Adrenal gland (tissue), 9 donors: ENCODE measurements at regions not wholly inside any gene's neighbourhood (a gene's known extent, or its start where the extent isn't known, plus 50 kb on each side); places are given as distances from the start of the nearest gene placed in this dataset.

Experiments
- DNase-seq, 7 donors: peaks; one replicate each; pipeline ENCODE4 v3.0.0-alpha.2; 2019 to 2020
- H3K27ac ChIP-seq, 5 donors: fragments of 200-600 bp; sonication (generic) in 4 of 5; 1 replicate in 3 of 5; 2 replicates in 2 of 5; pipeline versions ENCODE4 v1.5.1 to v1.8.0; 2016 to 2020; ENCODE audit warnings: mild to moderate bottlenecking in 1 of 5
- H3K27me3 ChIP-seq: fragments of 200-600 bp; 2 replicates; pipeline ENCODE4 v1.8.0; 2021
- H3K36me3 ChIP-seq, 2 donors: fragments of 200-600 bp; replicated peaks in 1 of 2; 1 replicate in 1 of 2; 2 replicates in 1 of 2; pipeline versions ENCODE4 v1.5.1 to v1.8.0; 2018 to 2022
- H3K4me1 ChIP-seq, 2 donors: fragments of 200-600 bp; replicated peaks in 1 of 2; 1 replicate in 1 of 2; 2 replicates in 1 of 2; pipeline versions ENCODE4 v1.5.1 to v1.8.0; 2018 to 2021
- H3K4me3 ChIP-seq, 4 donors: fragments of 200-600 bp; sonication (generic) in 3 of 4; one replicate each; pipeline ENCODE4 v1.5.1; 2016 to 2018
- H3K9me3 ChIP-seq, 3 donors: fragments of 200-600 bp; sonication (generic) in 1 of 3; replicated peaks in 1 of 3; 1 replicate in 2 of 3; 2 replicates in 1 of 3; pipeline versions ENCODE4 v1.5.1 to v1.8.0; 2016 to 2021
- POLR2A ChIP-seq, 2 donors: fragments of 450-650 bp; IDR thresholded peaks; one replicate each; pipeline ENCODE4 v1.6.1; 2017; ENCODE audit warnings: antibody characterized with exemption in 2 of 2, mild to moderate bottlenecking in 2 of 2, moderate library complexity in 1 of 2
- WGBS, 4 donors: extraction: QIAGEN DNeasy Blood & Tissue Kit in 2 of 4; methylation state at CpG; one replicate each; pipeline versions ENCODE4 v1.1.5 to v1.1.7; 2013 to 2017; 5-methylcytosine and 5-hydroxymethylcytosine counted together
- intact Hi-C, 2 donors: fragments of 100-400 bp; cut with DNase I; formaldehyde crosslinking; loops; one replicate each; pipeline versions ENCODE4 v1.14.1 to v1.15.0; 2022 to 2023
- TF ChIP-seq, protein P1 (sequence below), 6 experiments: fragments of 450-650 bp in 4 of 6; fragments of 200-600 bp in 2 of 6; sonication (generic) in 1 of 6; IDR thresholded peaks; 1 replicate in 5 of 6; 2 replicates in 1 of 6; pipeline versions ENCODE4 v1.5.1 to v1.8.0; 2016 to 2021; ENCODE audit warnings: antibody characterized with exemption in 6 of 6, mild to moderate bottlenecking in 2 of 6, moderate library complexity in 1 of 6
- donor health status: healthy with polysubstance abuse.
- donor health status: Bipolar disorder and iron deficiency.
- donor health status: DM: yes; HTN: yes; CAD: no.
- donor health status: DM: no; HTN: no; CAD: no.
- donor health status: DM: no; HTN: no; CAD: no.

DNA sequence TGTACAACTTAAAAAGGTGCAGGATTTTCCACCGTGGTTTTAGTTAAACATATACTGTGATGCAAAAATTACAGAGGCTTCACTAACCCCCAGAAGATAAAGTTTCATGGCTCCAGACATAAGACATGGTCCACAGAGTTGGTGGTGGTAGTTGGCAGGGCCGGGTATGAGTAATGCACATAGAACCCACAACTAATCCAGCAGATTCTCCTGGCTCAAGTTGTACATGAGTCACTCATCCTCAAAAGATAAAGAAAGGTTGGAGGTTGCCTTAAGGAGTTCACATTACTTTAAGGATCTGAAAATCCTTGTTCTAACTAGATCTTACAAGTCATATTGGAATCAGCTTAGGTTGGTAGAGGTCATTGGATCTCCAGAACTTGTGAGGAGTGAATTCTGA is 98.3 kb upstream of the ZBTB20 start:
- 75 to 95% (median 87%) methylated on average over 2 of the region's 2 CpGs for WGBS, 4 donors
- no peak overlapping the region for H3K27ac ChIP-seq
- DNase-seq, result peak in 2 of 7 donors; percentile 17 to 28
- TF ChIP-seq, protein P1, sequence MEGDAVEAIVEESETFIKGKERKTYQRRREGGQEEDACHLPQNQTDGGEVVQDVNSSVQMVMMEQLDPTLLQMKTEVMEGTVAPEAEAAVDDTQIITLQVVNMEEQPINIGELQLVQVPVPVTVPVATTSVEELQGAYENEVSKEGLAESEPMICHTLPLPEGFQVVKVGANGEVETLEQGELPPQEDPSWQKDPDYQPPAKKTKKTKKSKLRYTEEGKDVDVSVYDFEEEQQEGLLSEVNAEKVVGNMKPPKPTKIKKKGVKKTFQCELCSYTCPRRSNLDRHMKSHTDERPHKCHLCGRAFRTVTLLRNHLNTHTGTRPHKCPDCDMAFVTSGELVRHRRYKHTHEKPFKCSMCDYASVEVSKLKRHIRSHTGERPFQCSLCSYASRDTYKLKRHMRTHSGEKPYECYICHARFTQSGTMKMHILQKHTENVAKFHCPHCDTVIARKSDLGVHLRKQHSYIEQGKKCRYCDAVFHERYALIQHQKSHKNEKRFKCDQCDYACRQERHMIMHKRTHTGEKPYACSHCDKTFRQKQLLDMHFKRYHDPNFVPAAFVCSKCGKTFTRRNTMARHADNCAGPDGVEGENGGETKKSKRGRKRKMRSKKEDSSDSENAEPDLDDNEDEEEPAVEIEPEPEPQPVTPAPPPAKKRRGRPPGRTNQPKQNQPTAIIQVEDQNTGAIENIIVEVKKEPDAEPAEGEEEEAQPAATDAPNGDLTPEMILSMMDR (IDR thresholded peaks at IDR 0.05), result no peak
- no peak for TF ChIP-seq POLR2A (IDR thresholded peaks at IDR 0.05)
- H3K9me3 ChIP-seq, result no peaks in the 10 kb centered on the region
- intact Hi-C loops, result no loop called here
- H3K4me3 ChIP-seq, result no peak overlapping the region
- no peaks in the 10 kb centered on the region for H3K4me1 ChIP-seq
- no peaks in the 10 kb centered on the region for H3K36me3 ChIP-seq
- H3K27me3 ChIP-seq, result no peaks in the 10 kb centered on the region

GRCh38 chr3:115245899-115246298 is 98.8 kb upstream of the ZBTB20 start:
- no peak for DNase-seq
- H3K36me3 ChIP-seq, result no peaks in the 10 kb centered on the region
- no peak overlapping the region for H3K27ac ChIP-seq
- TF ChIP-seq, protein P1 (IDR thresholded peaks at IDR 0.05), result no peak
- TF ChIP-seq POLR2A (IDR thresholded peaks at IDR 0.05), result no peak
- no peak overlapping the region for H3K4me3 ChIP-seq
- no peaks in the 10 kb centered on the region for H3K27me3 ChIP-seq
- intact Hi-C loops, result no loop called here
- whole genome bisulfite sequencing, 4 donors, result 95 to 100% (median 98%) methylated on average over 3 of the region's 3 CpGs
- H3K4me1 ChIP-seq, result no peaks in the 10 kb centered on the region
- H3K9me3 ChIP-seq, result no peaks in the 10 kb centered on the region

DNA sequence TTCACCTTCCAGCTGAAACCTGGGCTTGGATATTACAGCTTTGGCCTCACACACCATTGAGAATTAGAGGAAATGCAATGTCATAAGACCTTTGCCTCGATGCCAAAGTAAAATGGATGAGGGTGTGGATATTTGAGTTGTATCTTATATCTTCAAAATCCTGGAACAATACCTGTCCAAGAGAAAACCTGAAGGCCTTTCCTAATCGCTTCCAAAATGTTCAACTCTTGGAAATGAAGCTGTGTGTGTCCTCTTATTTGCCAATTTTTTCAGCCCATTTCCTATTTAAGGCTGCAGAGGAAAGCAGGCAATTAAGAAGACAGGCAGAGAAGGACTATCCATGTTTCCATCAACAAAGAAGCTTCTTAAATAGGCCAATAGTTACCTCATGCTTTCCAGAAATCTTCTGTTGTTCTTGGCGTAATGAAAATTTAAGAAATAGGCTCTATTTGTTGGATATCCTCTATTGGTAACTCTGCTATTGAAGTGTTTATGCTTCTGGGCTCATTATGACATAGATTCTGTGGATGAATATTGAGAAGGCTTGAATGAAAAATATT is 99.5 kb upstream of the ZBTB20 start:
- intact Hi-C loops, result no loop called here
- H3K4me1 ChIP-seq, result no peaks in the 10 kb centered on the region
- no peaks in the 10 kb centered on the region for H3K9me3 ChIP-seq
- no peak for TF ChIP-seq POLR2A (IDR thresholded peaks at IDR 0.05)
- TF ChIP-seq, protein P1 (IDR thresholded peaks at IDR 0.05), result no peak
- no peak overlapping the region for H3K4me3 ChIP-seq
- no peaks in the 10 kb centered on the region for H3K27me3 ChIP-seq
- WGBS, 4 donors, result 80 to 89% (median 86%) methylated on average over 3 of the region's 3 CpGs
- H3K27ac ChIP-seq, result no peak overlapping the region
- no peaks in the 10 kb centered on the region for H3K36me3 ChIP-seq
- DNase-seq, result no peak

GRCh38 chr3:115248274-115248673 is 101.2 kb upstream of the ZBTB20 start:
- H3K4me3 ChIP-seq, result no peak overlapping the region
- H3K27ac ChIP-seq, result no peak overlapping the region
- H3K9me3 ChIP-seq, result no peaks in the 10 kb centered on the region
- no peaks in the 10 kb centered on the region for H3K27me3 ChIP-seq
- TF ChIP-seq POLR2A (IDR thresholded peaks at IDR 0.05), result no peak
- TF ChIP-seq, protein P1 (IDR thresholded peaks at IDR 0.05), result no peak
- no peak for DNase-seq
- intact Hi-C loops, result no loop called here
- WGBS, 4 donors, result 77 to 82% (median 78%) methylated on average over 2 of the region's 2 CpGs
- no peaks in the 10 kb centered on the region for H3K36me3 ChIP-seq
- no peaks in the 10 kb centered on the region for H3K4me1 ChIP-seq
